GM23338 (cell line): ENCODE measurements at regions not wholly inside any gene's neighbourhood (a gene's known extent, or its start where the extent isn't known, plus 50 kb on each side); places are given as distances from the start of the nearest gene placed in this dataset.

Experiments
- EZH2 ChIP-seq: fragments of 200-600 bp; sonication (generic); IDR thresholded peaks from one replicate; pipeline ENCODE4 v1.8.0; 2017; ENCODE audit warnings: antibody characterized with exemption, mild to moderate bottlenecking, low read depth; ENCODE audit not compliant: unreplicated experiment
- TF ChIP-seq, protein P1 (sequence below), 2 experiments: fragments of 200-600 bp in 1 of 2; sonication (generic) in 1 of 2; conservative IDR thresholded peaks; 2 replicates each; pipeline versions ENCODE4 v1.5.1 to v1.6.1; 2016 to 2017; ENCODE audit warnings: antibody characterized with exemption in 2 of 2, low read depth in 2 of 2, mild to moderate bottlenecking in 2 of 2, moderate library complexity in 1 of 2

DNA sequence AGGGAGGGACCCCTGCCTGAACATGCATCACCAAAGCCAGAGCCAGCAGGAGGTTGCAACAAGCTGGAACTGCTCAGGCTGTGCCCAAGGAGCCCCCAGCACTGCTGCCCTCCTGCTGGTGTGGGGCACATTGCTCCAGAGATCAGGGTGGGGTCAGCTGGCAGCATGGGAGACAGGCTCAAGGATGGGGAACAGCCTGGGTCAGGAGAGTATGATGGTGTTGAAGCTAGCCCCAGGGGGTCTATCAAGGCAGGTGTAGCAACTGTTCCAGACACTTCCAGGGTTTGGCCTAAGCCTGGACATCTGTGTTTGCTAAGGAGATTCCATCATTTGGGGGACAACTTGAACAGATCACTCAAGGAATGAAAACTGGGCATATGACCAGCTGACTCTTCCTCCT, 133.1 kb downstream of the ATPSCKMT start:
- TF ChIP-seq, protein P1, sequence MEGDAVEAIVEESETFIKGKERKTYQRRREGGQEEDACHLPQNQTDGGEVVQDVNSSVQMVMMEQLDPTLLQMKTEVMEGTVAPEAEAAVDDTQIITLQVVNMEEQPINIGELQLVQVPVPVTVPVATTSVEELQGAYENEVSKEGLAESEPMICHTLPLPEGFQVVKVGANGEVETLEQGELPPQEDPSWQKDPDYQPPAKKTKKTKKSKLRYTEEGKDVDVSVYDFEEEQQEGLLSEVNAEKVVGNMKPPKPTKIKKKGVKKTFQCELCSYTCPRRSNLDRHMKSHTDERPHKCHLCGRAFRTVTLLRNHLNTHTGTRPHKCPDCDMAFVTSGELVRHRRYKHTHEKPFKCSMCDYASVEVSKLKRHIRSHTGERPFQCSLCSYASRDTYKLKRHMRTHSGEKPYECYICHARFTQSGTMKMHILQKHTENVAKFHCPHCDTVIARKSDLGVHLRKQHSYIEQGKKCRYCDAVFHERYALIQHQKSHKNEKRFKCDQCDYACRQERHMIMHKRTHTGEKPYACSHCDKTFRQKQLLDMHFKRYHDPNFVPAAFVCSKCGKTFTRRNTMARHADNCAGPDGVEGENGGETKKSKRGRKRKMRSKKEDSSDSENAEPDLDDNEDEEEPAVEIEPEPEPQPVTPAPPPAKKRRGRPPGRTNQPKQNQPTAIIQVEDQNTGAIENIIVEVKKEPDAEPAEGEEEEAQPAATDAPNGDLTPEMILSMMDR (conservative IDR thresholded peaks at IDR 0.05; ENCODE audit: low read depth in 2 of 2) = no peak
- no peak for TF ChIP-seq EZH2
